GM19351 (cell line): ENCODE measurements at regions not wholly inside any gene's neighbourhood (a gene's known extent, or its start where the extent isn't known, plus 50 kb on each side); places are given as distances from the start of the nearest gene placed in this dataset.

Source experiments
- ATAC-seq: cut with Tn5 transposase; IDR thresholded peaks from one replicate; pipeline ENCODE4 v1.9.1; 2021; ENCODE audit warnings: mild to moderate bottlenecking, moderate library complexity; ENCODE audit not compliant: unreplicated experiment

- ATAC-seq, result no peak
These were observed 310.6 kb downstream of the PABPC4L start for GRCh38 chr4:133891011-133891410.

- ATAC-seq, result no peak
These were observed 313.9 kb downstream of the PABPC4L start for GRCh38 chr4:133887723-133888122.

GRCh38 chr4:133869486-133869885 is 332.1 kb downstream of the PABPC4L start:
- ATAC-seq, result no peak

- ATAC-seq, result no peak
These were observed 332.7 kb downstream of the PABPC4L start for GRCh38 chr4:133868856-133869255.

- ATAC-seq, result no peak
These were observed 335.3 kb downstream of the PABPC4L start for GRCh38 chr4:133866328-133866699.

- ATAC-seq, result no peak
These were observed 335.8 kb downstream of the PABPC4L start for GRCh38 chr4:133865612-133866327.

- no peak for ATAC-seq
These were observed 338.4 kb downstream of the PABPC4L start for GRCh38 chr4:133863153-133863552.

GRCh38 chr4:133856731-133857355 is 344.7 kb downstream of the PABPC4L start:
- no peak for ATAC-seq

- no peak for ATAC-seq
These were observed 346.6 kb downstream of the PABPC4L start for GRCh38 chr4:133855001-133855400.

- ATAC-seq, result no peak
These were observed 362.3 kb downstream of the PABPC4L start for GRCh38 chr4:133839326-133839725.

GRCh38 chr4:133823177-133823576 is 378.4 kb downstream of the PABPC4L start:
- ATAC-seq, result no peak

GRCh38 chr4:133812954-133813353 is 388.6 kb downstream of the PABPC4L start:
- no peak for ATAC-seq

- no peak for ATAC-seq
These were observed 389.4 kb downstream of the PABPC4L start for GRCh38 chr4:133812236-133812635.

- no peak for ATAC-seq
These were observed 393.4 kb downstream of the PABPC4L start for GRCh38 chr4:133808151-133808550.

- no peak for ATAC-seq
These were observed 398.2 kb downstream of the PABPC4L start for GRCh38 chr4:133803341-133803740.

- ATAC-seq, result no peak
These were observed 399.0 kb downstream of the PABPC4L start for GRCh38 chr4:133802359-133803140.

- ATAC-seq, result no peak
These were observed 399.7 kb downstream of the PABPC4L start for GRCh38 chr4:133801883-133802282.

- no peak for ATAC-seq
These were observed 400.6 kb downstream of the PABPC4L start for GRCh38 chr4:133800966-133801365.

GRCh38 chr4:133799717-133800315 is 401.8 kb downstream of the PABPC4L start:
- no peak for ATAC-seq

GRCh38 chr4:133777661-133778060 is 423.9 kb downstream of the PABPC4L start:
- no peak for ATAC-seq

GRCh38 chr4:133776961-133777360 is 424.6 kb downstream of the PABPC4L start:
- ATAC-seq, result no peak
